ENCODE measurements at regions not wholly inside any gene's neighbourhood (a gene's known extent, or its start where the extent isn't known, plus 50 kb on each side); places are given as distances from the start of the nearest gene placed in this dataset.

GRCh38 chr9:17863213-17863883, 284.5 kb downstream of the SH3GL2 start:
- H3K27ac ChIP-seq (ENCODE audit: extremely low read depth, low read depth, low read length): no peak overlapping the region
- H3K79me2 ChIP-seq (ENCODE audit: control insufficient read depth, insufficient read depth, low read length): no peaks in the 10 kb centered on the region
- FAIRE-seq: no peak
- 0% methylated on average over 2 of the region's 4 CpGs for WGBS (ENCODE audit: insufficient coverage, low coverage, missing lambda C conversion rate)
- ChIA-PET CTCF (ENCODE audit: low intra/inter-chr PET ratio) (no interaction called here), POLR2A (no interaction called here)
- BruUV-seq (replicated peaks): no TSS peak
- TF ChIP-seq BRD4 (IDR thresholded peaks at IDR 0.05) (no peak), FOXO4 (CRISPR knock-in tag; IDR thresholded peaks at IDR 0.05) (no peak)
- no peak overlapping the region for H2AFZ ChIP-seq (ENCODE audit: low read depth, low read length)
- H3K36me3 ChIP-seq (ENCODE audit: control insufficient read depth, insufficient read depth, low read length): no peaks in the 10 kb centered on the region
- H3K9me1 ChIP-seq (ENCODE audit: control insufficient read depth, insufficient read depth, low read length): no peaks in the 10 kb centered on the region
- no peak for DNase-seq (ENCODE audit: extremely low read depth in 1 of 4, low spot score in 3 of 4)
- no peaks in the 10 kb centered on the region for H3K4me1 ChIP-seq (replicated peaks in 1 of 2; ENCODE audit: control insufficient read depth in 2 of 2, insufficient read depth in 2 of 2, low read length in 2 of 2)
- H3K9me3 ChIP-seq (replicated peaks; ENCODE audit: control insufficient read depth, insufficient read depth, low read depth, low read length): no peaks in the 10 kb centered on the region
- no peaks in the 10 kb centered on the region for H4K20me1 ChIP-seq (replicated peaks; ENCODE audit: control insufficient read depth, insufficient read depth, low read length)
- intact Hi-C loops (cut with micrococcal nuclease): no loop called here
- ATAC-seq: no peak
- no peaks in the 10 kb centered on the region for H3K27me3 ChIP-seq (ENCODE audit: control insufficient read depth in 2 of 2, insufficient read depth in 2 of 2, low read length in 2 of 2)
- in situ Hi-C loops (cut with MboI): no loop called here
- H3K4me2 ChIP-seq (ENCODE audit: insufficient read depth, low read length): no peak overlapping the region
- H3K9ac ChIP-seq (ENCODE audit: insufficient read depth in 1 of 2, low read depth in 2 of 2, low read length in 2 of 2): no peak overlapping the region
- no peak overlapping the region for H3K4me3 ChIP-seq

GRCh38 chr9:17863924-17864323, 285.1 kb downstream of the SH3GL2 start:
- Histone ChIP-seq H3K36me3 (ENCODE audit: control insufficient read depth, insufficient read depth, low read length) (no peaks in the 10 kb centered on the region), H3K27me3 (ENCODE audit: control insufficient read depth in 2 of 2, insufficient read depth in 2 of 2, low read length in 2 of 2) (no peaks in the 10 kb centered on the region), H3K9me3 (replicated peaks; ENCODE audit: control insufficient read depth, insufficient read depth, low read depth, low read length) (no peaks in the 10 kb centered on the region), H3K27ac (ENCODE audit: extremely low read depth, low read depth, low read length) (no peak overlapping the region), H3K4me1 (replicated peaks in 1 of 2; ENCODE audit: control insufficient read depth in 2 of 2, insufficient read depth in 2 of 2, low read length in 2 of 2) (no peaks in the 10 kb centered on the region), H3K9ac (ENCODE audit: insufficient read depth in 1 of 2, low read depth in 2 of 2, low read length in 2 of 2) (no peak overlapping the region), H4K20me1 (replicated peaks; ENCODE audit: control insufficient read depth, insufficient read depth, low read length) (no peaks in the 10 kb centered on the region), H3K4me2 (ENCODE audit: insufficient read depth, low read length) (no peak overlapping the region), H3K4me3 (no peak overlapping the region), H3K79me2 (ENCODE audit: control insufficient read depth, insufficient read depth, low read length) (no peaks in the 10 kb centered on the region), H3K9me1 (ENCODE audit: control insufficient read depth, insufficient read depth, low read length) (no peaks in the 10 kb centered on the region), H2AFZ (ENCODE audit: low read depth, low read length) (no peak overlapping the region)
- ChIA-PET POLR2A (no interaction called here), CTCF (ENCODE audit: low intra/inter-chr PET ratio) (no interaction called here)
- in situ Hi-C loops (cut with MboI) (no loop called here), intact Hi-C loops (cut with micrococcal nuclease) (no loop called here)
- TF ChIP-seq CTCF (IDR thresholded peaks at IDR 0.05 in 2 of 3, conservative IDR thresholded peaks at IDR 0.05 in 1 of 3; ENCODE audit: insufficient read depth in 2 of 3, low read depth in 1 of 3, low read length in 3 of 3) (no peak), TRIM28 (IDR thresholded peaks at IDR 0.05) (no peak), HMG20A (CRISPR knock-in tag; conservative IDR thresholded peaks at IDR 0.05) (no peak), SMARCA4 (IDR thresholded peaks at IDR 0.05) (no peak), SMARCE1 (IDR thresholded peaks at IDR 0.05) (no peak), BRF1 (IDR thresholded peaks at IDR 0.05; ENCODE audit: borderline replicate concordance, extremely low read depth, insufficient read length) (no peak), TEAD1 (CRISPR knock-in tag; IDR thresholded peaks at IDR 0.05) (no peak), DLX4 (CRISPR knock-in tag; IDR thresholded peaks at IDR 0.05) (no peak), DMBX1 (CRISPR knock-in tag; IDR thresholded peaks at IDR 0.05; ENCODE audit: borderline replicate concordance) (no peak), GTF2A2 (tag; IDR thresholded peaks at IDR 0.05) (no peak), SIRT6 (IDR thresholded peaks at IDR 0.05; ENCODE audit: low read depth, low read length) (no peak), FOS (IDR thresholded peaks at IDR 0.05; ENCODE audit: extremely low read depth, insufficient read length) (no peak)
- FAIRE-seq (no peak), ATAC-seq (no peak), DNase-seq (ENCODE audit: extremely low read depth in 1 of 4, low spot score in 3 of 4) (no peak)
- no TSS peak for BruUV-seq (replicated peaks)

Measured in K562 (cell line).